ENCODE measurements at regions not wholly inside any gene's neighbourhood (a gene's known extent, or its start where the extent isn't known, plus 50 kb on each side); places are given as distances from the start of the nearest gene placed in this dataset.

DNA sequence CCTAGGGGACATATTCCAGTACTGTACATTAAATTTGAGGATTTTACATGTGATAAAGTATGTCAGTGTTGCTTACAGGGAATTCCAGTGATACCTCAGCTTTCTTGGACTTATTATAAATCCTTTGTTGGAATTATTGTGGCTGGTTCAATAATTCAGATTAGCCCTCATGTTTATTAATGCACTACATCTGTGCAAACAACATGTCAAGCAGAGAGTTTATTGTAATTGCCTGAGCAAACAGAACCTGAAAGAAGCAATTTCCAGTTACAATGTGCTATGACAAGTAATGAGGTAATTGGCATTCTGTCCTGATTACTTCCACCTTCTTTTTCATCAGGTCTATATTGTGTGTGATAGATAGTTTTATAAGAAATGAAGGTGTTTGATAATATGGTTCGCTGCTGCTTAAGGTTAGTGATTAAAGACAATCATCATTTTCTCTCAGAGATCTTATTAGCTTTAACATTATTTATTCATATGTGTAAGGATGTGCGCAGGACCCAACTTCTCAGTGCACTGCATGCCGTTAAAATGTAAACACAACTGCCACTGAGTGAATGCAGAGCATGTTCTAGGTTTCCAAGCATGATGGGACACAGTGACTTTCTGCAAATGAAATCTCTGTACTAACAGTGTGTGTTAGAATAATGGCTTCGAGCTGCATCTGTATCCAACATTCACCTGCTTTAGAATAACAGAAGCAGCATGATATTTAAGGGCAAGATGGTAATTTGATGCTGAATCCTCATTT, 973.7 kb upstream of the POU3F3 start:
- WGBS, 3 donors, result 77 to 83% (median 81%) methylated on average over 4 of the region's 4 CpGs
- no peak overlapping the region for H3K27ac ChIP-seq
- no peak for DNase-seq
- no peak overlapping the region for H3K4me3 ChIP-seq
- intact Hi-C loops (cut with DNase I), result no loop called here
- no peaks in the 10 kb centered on the region for H3K9me3 ChIP-seq
- no peaks in the 10 kb centered on the region for H3K27me3 ChIP-seq (ENCODE audit: insufficient read depth in 3 of 3, low read length in 2 of 3)
- no peak for ATAC-seq
- H3K36me3 ChIP-seq (ENCODE audit: insufficient read depth in 1 of 2, low read depth in 1 of 2), result no peaks in the 10 kb centered on the region
- no peaks in the 10 kb centered on the region for H3K4me1 ChIP-seq
- TF ChIP-seq, protein P1, sequence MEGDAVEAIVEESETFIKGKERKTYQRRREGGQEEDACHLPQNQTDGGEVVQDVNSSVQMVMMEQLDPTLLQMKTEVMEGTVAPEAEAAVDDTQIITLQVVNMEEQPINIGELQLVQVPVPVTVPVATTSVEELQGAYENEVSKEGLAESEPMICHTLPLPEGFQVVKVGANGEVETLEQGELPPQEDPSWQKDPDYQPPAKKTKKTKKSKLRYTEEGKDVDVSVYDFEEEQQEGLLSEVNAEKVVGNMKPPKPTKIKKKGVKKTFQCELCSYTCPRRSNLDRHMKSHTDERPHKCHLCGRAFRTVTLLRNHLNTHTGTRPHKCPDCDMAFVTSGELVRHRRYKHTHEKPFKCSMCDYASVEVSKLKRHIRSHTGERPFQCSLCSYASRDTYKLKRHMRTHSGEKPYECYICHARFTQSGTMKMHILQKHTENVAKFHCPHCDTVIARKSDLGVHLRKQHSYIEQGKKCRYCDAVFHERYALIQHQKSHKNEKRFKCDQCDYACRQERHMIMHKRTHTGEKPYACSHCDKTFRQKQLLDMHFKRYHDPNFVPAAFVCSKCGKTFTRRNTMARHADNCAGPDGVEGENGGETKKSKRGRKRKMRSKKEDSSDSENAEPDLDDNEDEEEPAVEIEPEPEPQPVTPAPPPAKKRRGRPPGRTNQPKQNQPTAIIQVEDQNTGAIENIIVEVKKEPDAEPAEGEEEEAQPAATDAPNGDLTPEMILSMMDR (IDR thresholded peaks at IDR 0.05), result no peak

- Histone ChIP-seq H3K4me3 (no peak overlapping the region), H3K4me1 (no peaks in the 10 kb centered on the region), H3K9me3 (no peaks in the 10 kb centered on the region), H3K27me3 (ENCODE audit: insufficient read depth in 3 of 3, low read length in 2 of 3) (no peaks in the 10 kb centered on the region), H3K36me3 (ENCODE audit: insufficient read depth in 1 of 2, low read depth in 1 of 2) (no peaks in the 10 kb centered on the region), H3K27ac (no peak overlapping the region)
- intact Hi-C loops (cut with DNase I), result no loop called here
- DNase-seq, result no peak
- ATAC-seq, result no peak
- WGBS, 3 donors, result 41 to 56% (median 45%) methylated on average over 1 of the region's 1 CpG
- TF ChIP-seq, protein P1 (IDR thresholded peaks at IDR 0.05), result no peak
Observed at GRCh38 chr2:103887625-103888024, 966.3 kb upstream of the POU3F3 start.

DNA sequence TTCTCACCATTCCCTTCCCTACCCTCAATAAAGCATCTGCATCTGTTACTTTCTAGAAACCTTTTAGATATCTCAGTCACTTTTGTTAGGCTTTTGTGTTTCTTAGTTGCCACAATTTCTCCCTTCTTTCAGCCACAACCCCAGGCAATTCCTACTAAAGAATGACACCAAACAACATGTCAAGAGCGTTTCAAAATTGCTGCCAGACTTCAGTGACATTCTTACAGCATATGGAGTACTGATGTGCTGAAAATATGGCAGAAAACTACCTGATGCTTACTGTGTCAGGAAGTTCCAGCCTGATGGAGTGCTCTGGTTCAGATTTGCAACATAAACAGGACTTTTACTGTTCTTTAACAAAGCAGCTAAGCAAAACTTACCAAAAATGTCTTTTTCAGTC, 957.7 kb upstream of the POU3F3 start:
- Histone ChIP-seq H3K27ac (no peak overlapping the region), H3K9me3 (no peaks in the 10 kb centered on the region), H3K27me3 (ENCODE audit: insufficient read depth in 3 of 3, low read length in 2 of 3) (no peaks in the 10 kb centered on the region), H3K36me3 (ENCODE audit: insufficient read depth in 1 of 2, low read depth in 1 of 2) (no peaks in the 10 kb centered on the region), H3K4me1 (no peaks in the 10 kb centered on the region), H3K4me3 (no peak overlapping the region)
- DNase-seq, result no peak
- intact Hi-C loops (cut with DNase I), result no loop called here
- 56 to 78% (median 65%) methylated on average over 1 of the region's 1 CpG for WGBS, 3 donors
- no peak for ATAC-seq
- TF ChIP-seq, protein P1 (IDR thresholded peaks at IDR 0.05), result no peak

DNA sequence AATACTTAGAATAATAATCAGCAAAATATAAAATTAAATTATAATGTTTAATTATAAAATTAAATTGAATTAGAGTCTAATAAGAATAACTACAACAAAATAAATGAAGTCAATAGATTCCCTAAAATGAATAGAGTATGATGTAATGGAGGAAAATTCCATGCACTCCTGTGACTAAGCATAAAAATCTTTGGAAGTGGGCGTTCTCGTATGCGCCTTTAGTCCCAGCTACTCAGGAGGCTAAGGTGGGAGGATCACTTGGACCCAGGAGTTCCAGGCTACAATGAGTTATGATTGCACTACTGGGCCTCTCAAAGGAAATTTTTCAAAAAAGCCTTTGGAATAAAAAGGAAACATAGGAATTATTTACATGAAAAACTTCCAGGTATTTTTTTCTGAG, 955.4 kb upstream of the POU3F3 start:
- no peak for DNase-seq
- Histone ChIP-seq H3K27me3 (ENCODE audit: insufficient read depth in 3 of 3, low read length in 2 of 3) (no peaks in the 10 kb centered on the region), H3K9me3 (no peaks in the 10 kb centered on the region), H3K4me1 (no peaks in the 10 kb centered on the region), H3K4me3 (no peak overlapping the region), H3K27ac (no peak overlapping the region), H3K36me3 (ENCODE audit: insufficient read depth in 1 of 2, low read depth in 1 of 2) (no peaks in the 10 kb centered on the region)
- TF ChIP-seq, protein P1 (IDR thresholded peaks at IDR 0.05), result no peak
- WGBS, 3 donors, result 66 to 85% (median 76%) methylated on average over 3 of the region's 3 CpGs
- no peak for ATAC-seq
- intact Hi-C loops (cut with DNase I), result no loop called here

DNA sequence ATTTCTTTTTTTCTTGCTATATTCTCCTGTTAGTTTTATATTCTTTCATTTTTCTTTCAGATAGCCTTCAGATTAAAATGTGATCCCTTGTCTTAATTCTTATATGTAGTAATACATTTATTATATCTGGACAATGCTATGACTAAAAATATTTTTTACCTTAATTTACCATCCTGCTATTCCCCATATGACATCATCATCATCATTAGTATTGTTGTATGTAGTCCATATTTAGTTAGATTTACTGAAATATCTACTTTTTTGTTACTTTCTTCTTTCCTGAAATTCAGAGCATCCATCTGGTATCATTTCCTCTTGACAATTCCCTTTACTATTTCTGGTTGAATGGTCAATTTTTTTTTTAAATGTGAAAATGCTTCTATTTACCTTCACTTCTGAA, 951.6 kb upstream of the POU3F3 start:
- Histone ChIP-seq H3K27ac (no peak overlapping the region), H3K9me3 (no peaks in the 10 kb centered on the region), H3K27me3 (ENCODE audit: insufficient read depth in 3 of 3, low read length in 2 of 3) (no peaks in the 10 kb centered on the region), H3K36me3 (ENCODE audit: insufficient read depth in 1 of 2, low read depth in 1 of 2) (no peaks in the 10 kb centered on the region), H3K4me1 (no peaks in the 10 kb centered on the region), H3K4me3 (no peak overlapping the region)
- TF ChIP-seq, protein P1 (IDR thresholded peaks at IDR 0.05), result no peak
- no peak for DNase-seq
- no peak for ATAC-seq
- intact Hi-C loops (cut with DNase I), result no loop called here

Data from psoas muscle (tissue), 7 donors.